ENCODE measurements at regions not wholly inside any gene's neighbourhood (a gene's known extent, or its start where the extent isn't known, plus 50 kb on each side); places are given as distances from the start of the nearest gene placed in this dataset.

DNA sequence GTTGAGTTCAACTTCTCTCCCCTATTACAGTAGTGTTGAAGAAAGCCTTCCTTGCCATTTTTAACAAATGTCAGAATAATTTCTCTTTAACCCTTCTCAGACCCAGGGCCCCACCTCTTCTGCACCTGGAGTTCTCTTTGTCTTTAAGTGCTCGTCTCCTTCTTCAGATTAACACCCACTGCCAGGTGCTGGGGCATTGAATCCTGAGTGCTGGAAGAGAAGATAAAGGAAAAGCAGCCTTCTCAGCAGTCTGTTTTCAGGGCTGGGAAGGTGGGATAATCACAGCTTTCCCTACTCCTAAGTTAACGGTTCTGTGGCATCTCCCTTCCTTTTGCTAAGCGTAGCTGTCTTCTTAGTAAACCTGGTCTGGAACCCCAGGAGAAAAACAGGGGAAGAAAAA, 114.6 kb upstream of the TAB2 start:
- WGBS, 2 experiments (ENCODE audit: extremely low coverage in 1 of 2, insufficient coverage in 1 of 2, insufficient read length in 1 of 2, insufficient replicate concordance in 2 of 2, low coverage in 1 of 2, low lambda C conversion rate in 2 of 2, missing lambda C conversion rate in 1 of 2) = 77% methylated on average over 3 of the region's 3 CpGs; no CpG with 5 or more reads in 1 of the 2 experiments
- Histone ChIP-seq H3K79me1 (ENCODE audit: low read depth, low read length) (no peaks in the 10 kb centered on the region), H2BK120ac (replicated peaks; ENCODE audit: low read depth, low read length) (no peak overlapping the region), H4K91ac (replicated peaks; ENCODE audit: insufficient read length, low read length) (no peak overlapping the region), H3K56ac (replicated peaks; ENCODE audit: insufficient read length, low read depth, low read length) (no peak overlapping the region), H2AK5ac (ENCODE audit: low read depth, low read length) (no peak overlapping the region), H3K4me1 (replicated peaks in 1 of 4; ENCODE audit: control insufficient read depth in 3 of 4, insufficient read depth in 4 of 4, low read length in 3 of 4) (peaks cover 0 to 2% (median 0%) of the 10 kb centered on the region in 4 experiments; a peak in 2 of 7 replicates), H3K4me3 (ENCODE audit: extremely low read depth in 1 of 4, insufficient read depth in 2 of 4, low read depth in 3 of 4, low read length in 4 of 4) (no peak overlapping the region), H3K23ac (ENCODE audit: insufficient read length) (no peak overlapping the region), H3K36me3 (ENCODE audit: control insufficient read depth in 2 of 4, insufficient read depth in 4 of 4, low read length in 3 of 4) (no peaks in the 10 kb centered on the region), H3K9me3 (ENCODE audit: insufficient read depth in 2 of 2, low read depth in 1 of 2, low read length in 1 of 2) (no peaks in the 10 kb centered on the region), H4K8ac (ENCODE audit: extremely low read depth, insufficient read depth, low read length) (no peak overlapping the region), H3K27me3 (replicated peaks in 1 of 4; ENCODE audit: control insufficient read depth in 3 of 4, extremely low read depth in 1 of 4, insufficient read depth in 3 of 4, low read length in 3 of 4) (no peaks in the 10 kb centered on the region), H2BK20ac (ENCODE audit: low read length) (no peak overlapping the region), H3K4ac (replicated peaks; ENCODE audit: insufficient read length, low read depth, low read length) (no peak overlapping the region), H3K18ac (ENCODE audit: extremely low read depth, low read length) (no peak overlapping the region), H3K23me2 (ENCODE audit: low read depth, low read length) (no peaks in the 10 kb centered on the region), H2AFZ (ENCODE audit: low read length) (no peak overlapping the region), H3K79me2 (ENCODE audit: control insufficient read depth in 1 of 2, insufficient read depth in 2 of 2, low read length in 2 of 2) (no peaks in the 10 kb centered on the region), H4K20me1 (replicated peaks in 1 of 2; ENCODE audit: control insufficient read depth in 1 of 2, insufficient read depth in 2 of 2, low read length in 2 of 2) (no peaks in the 10 kb centered on the region), H3K27ac (ENCODE audit: low read depth, low read length) (no peak overlapping the region), H2BK12ac (ENCODE audit: low read depth, low read length) (no peak overlapping the region), H3K4me2 (ENCODE audit: insufficient read depth in 1 of 2, low read depth in 2 of 2, low read length in 2 of 2) (no peak overlapping the region), H2BK5ac (ENCODE audit: low read depth, low read length) (no peak overlapping the region), H2BK15ac (ENCODE audit: low read length) (no peak overlapping the region), H3K9ac (replicated peaks in 1 of 4; ENCODE audit: extremely low read depth in 1 of 4, low read depth in 3 of 4, low read length in 3 of 4) (no peak overlapping the region), H4K5ac (ENCODE audit: insufficient read length, low read depth, low read length) (no peak overlapping the region), H3K14ac (ENCODE audit: insufficient read length) (no peak overlapping the region)
- ChIA-PET POLR2A (ENCODE audit: partially characterized antibody) (no interaction called here), CTCF (ENCODE audit: partially characterized antibody) (interaction anchor here (0.9 to 1.6 kb wide), 2 partner anchors 13 to 87 kb away, joined by 4 to 6 read pairs; no protein-coding TSS in a partner anchor)
- DNase-seq (ENCODE audit: low read depth in 1 of 2, low spot score in 2 of 2) (no peak), FAIRE-seq (no peak)
- TF ChIP-seq JUND (IDR thresholded peaks at IDR 0.05; ENCODE audit: low read length) (no peak), SP4 (IDR thresholded peaks at IDR 0.05; ENCODE audit: low read length) (no peak), SP1 (IDR thresholded peaks at IDR 0.05; ENCODE audit: low read depth, low read length) (no peak), CBX8 (IDR thresholded peaks at IDR 0.05; ENCODE audit: borderline replicate concordance, low read depth, low read length) (no peak), BACH1 (IDR thresholded peaks at IDR 0.05; ENCODE audit: low read length) (no peak)

Data from H1 (cell line).